BE2C (cell line): ENCODE measurements at regions not wholly inside any gene's neighbourhood (a gene's known extent, or its start where the extent isn't known, plus 50 kb on each side); places are given as distances from the start of the nearest gene placed in this dataset.
"Not testable (repeated sequence)": the region's sequence is repeated elsewhere in the genome, so short reads cannot be mapped to it uniquely, and the experiment has no call there.

Source experiments
- DNase-seq: peaks from one replicate; pipeline ENCODE4 v3.0.0-alpha.2; 2020
- H3K27me3 ChIP-seq: fragments of 250-450 bp; sonication (Bioruptor Pico); 2 replicates; pipeline ENCODE4 v1.5.1; 2020; ENCODE audit warnings: mild to moderate bottlenecking
- H3K36me3 ChIP-seq: fragments of 250-450 bp; sonication (Bioruptor Pico); 2 replicates; pipeline ENCODE4 v1.5.1; 2020; ENCODE audit warnings: mild to moderate bottlenecking
- H3K4me1 ChIP-seq: fragments of 250-450 bp; sonication (Bioruptor Pico); 2 replicates; pipeline ENCODE4 v1.5.1; 2020
- H3K4me3 ChIP-seq: 2 replicates; pipeline ENCODE4 v1.5.1; 2011; ENCODE audit warnings: low read depth, low read length
- H3K9me3 ChIP-seq: fragments of 250-450 bp; sonication (Bioruptor Pico); 2 replicates; pipeline ENCODE4 v1.5.1; 2020
- TF ChIP-seq, protein P1 (sequence below): IDR thresholded peaks from 2 replicates; pipeline ENCODE4 v1.5.1; 2012; ENCODE audit warnings: mild to moderate bottlenecking, low read depth, low read length

DNA sequence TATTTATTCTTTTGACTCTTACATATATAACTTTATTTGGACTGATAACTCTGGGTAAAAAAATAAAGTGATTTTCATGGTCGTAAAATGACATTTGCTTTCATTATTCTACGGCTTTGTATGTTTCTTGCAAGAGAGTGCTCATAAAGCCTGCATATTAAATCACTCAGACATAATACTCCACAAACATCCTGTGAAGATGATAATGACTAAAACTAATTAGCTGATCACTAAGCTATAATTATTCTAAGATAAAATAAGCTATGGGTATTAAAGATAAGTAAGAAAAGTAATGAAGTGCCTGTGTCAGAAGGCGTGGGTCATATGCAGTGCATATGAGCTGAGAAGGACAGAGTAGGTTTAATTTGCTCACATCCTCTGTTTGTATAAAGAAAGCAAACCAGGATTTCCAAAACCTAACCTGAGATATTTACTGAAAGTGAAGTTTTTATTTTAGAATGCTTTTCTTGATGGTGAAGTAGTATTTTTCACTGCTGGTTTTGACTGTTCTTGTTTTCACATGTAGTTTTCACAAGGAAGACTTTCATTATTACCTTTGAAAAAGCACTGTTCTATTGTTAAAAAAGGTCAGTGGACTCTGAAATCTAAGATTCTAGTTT lies 278.8 kb downstream of the AMY1C start:
- no peak for DNase-seq
- Histone ChIP-seq H3K4me1 (no peaks in the 10 kb centered on the region), H3K9me3 (no peaks in the 10 kb centered on the region), H3K4me3 (no peak overlapping the region), H3K36me3 (no peaks in the 10 kb centered on the region), H3K27me3 (no peaks in the 10 kb centered on the region)
- TF ChIP-seq, protein P1, sequence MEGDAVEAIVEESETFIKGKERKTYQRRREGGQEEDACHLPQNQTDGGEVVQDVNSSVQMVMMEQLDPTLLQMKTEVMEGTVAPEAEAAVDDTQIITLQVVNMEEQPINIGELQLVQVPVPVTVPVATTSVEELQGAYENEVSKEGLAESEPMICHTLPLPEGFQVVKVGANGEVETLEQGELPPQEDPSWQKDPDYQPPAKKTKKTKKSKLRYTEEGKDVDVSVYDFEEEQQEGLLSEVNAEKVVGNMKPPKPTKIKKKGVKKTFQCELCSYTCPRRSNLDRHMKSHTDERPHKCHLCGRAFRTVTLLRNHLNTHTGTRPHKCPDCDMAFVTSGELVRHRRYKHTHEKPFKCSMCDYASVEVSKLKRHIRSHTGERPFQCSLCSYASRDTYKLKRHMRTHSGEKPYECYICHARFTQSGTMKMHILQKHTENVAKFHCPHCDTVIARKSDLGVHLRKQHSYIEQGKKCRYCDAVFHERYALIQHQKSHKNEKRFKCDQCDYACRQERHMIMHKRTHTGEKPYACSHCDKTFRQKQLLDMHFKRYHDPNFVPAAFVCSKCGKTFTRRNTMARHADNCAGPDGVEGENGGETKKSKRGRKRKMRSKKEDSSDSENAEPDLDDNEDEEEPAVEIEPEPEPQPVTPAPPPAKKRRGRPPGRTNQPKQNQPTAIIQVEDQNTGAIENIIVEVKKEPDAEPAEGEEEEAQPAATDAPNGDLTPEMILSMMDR: no peak

DNA sequence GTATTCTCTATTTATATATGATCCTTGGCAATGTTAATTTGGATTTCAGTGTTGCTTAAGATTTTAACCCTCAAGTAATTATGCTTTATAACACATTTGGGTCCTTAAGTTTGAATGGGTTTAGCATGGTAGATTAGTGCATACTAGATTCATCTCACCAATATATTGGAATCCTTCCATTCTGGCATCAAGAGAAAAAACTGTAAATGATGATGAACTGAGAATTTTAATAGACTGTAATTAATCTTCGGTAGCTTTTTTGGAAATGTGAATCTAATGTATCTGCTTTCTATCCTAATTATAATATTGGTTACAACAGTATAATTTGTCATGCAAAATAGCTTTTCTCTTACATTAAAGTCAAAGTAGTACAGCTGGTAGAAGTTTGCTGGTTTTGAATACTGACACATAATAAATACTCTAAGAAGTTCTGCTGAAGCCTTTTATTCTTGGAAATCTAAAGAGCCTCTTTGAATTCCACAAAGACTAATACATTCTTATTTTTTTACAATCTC lies 279.8 kb downstream of the AMY1C start:
- Histone ChIP-seq H3K4me3 (no peak overlapping the region), H3K27me3 (no peaks in the 10 kb centered on the region), H3K36me3 (no peaks in the 10 kb centered on the region), H3K4me1 (no peaks in the 10 kb centered on the region), H3K9me3 (no peaks in the 10 kb centered on the region)
- no peak for DNase-seq
- TF ChIP-seq, protein P1: no peak

- no peak overlapping the region for H3K4me3 ChIP-seq
- TF ChIP-seq, protein P1: no peak
- DNase-seq: no peak
- H3K27me3 ChIP-seq: no peaks in the 10 kb centered on the region
- no peaks in the 10 kb centered on the region for H3K9me3 ChIP-seq
- no peaks in the 10 kb centered on the region for H3K36me3 ChIP-seq
- no peaks in the 10 kb centered on the region for H3K4me1 ChIP-seq
These were observed 307.1 kb downstream of the AMY1C start for GRCh38 chr1:104056786-104057185.

- H3K9me3 ChIP-seq, H3K4me3 ChIP-seq, H3K4me1 ChIP-seq, H3K27me3 ChIP-seq, DNase-seq, H3K36me3 ChIP-seq: not testable (repeated sequence)
These were observed 307.7 kb downstream of the AMY1C start for GRCh38 chr1:104057219-104057898.

- H3K4me3 ChIP-seq, H3K36me3 ChIP-seq, H3K4me1 ChIP-seq, DNase-seq, H3K9me3 ChIP-seq, H3K27me3 ChIP-seq: not testable (repeated sequence)
These were observed 311.9 kb downstream of the AMY1C start for GRCh38 chr1:104061637-104062036.

DNA sequence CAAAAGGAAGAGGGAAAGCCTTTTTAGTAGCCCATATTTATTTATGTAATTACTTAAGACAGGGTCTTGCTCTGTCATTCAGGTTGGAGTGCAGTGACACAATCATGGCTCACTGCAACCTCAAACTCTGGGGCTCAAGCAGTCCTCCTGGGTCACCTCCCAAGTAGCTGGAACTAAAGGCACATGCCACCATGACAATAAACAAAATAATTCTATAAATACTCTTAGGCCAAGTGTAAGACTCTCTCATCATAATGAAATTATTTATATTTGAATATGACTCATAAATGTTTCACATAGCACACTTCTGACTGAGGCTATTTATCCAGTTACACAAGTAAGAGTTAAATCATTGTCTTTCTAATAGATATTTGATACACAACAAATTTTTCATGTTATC lies 314.7 kb downstream of the AMY1C start:
- H3K27me3 ChIP-seq: no peaks in the 10 kb centered on the region
- no peaks in the 10 kb centered on the region for H3K4me1 ChIP-seq
- no peaks in the 10 kb centered on the region for H3K9me3 ChIP-seq
- TF ChIP-seq, protein P1: no peak
- H3K4me3 ChIP-seq: no peak overlapping the region
- no peak for DNase-seq
- no peaks in the 10 kb centered on the region for H3K36me3 ChIP-seq

DNA sequence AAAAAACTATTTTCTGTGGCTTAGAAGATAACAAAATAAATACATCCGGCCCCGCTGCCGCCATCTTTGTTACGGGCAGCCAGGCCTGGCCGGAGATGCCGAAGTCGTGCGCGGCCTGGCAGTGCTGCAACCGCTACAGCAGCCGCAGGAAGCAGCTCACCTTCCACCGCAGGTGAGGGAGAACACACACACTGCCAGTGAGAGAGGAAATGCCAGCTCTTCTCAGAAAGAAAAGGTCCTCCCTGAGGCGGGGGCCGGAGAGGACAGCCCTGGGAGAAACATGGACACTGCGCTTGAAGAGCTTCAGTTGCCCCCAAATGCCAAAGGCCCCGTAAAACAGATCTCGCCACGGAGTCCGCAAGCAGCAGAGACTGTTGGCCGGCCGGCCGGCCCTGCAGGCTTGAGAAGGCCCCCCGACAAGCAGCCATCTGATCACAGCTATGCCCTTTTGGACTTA lies 323.2 kb downstream of the AMY1C start:
- no peaks in the 10 kb centered on the region for H3K9me3 ChIP-seq
- DNase-seq: no peak
- H3K4me3 ChIP-seq: no peak overlapping the region

More for the DNA sequence above, 323.2 kb downstream of the AMY1C start:
- Histone ChIP-seq H3K36me3 (no peaks in the 10 kb centered on the region), H3K27me3 (no peaks in the 10 kb centered on the region), H3K4me1 (no peaks in the 10 kb centered on the region)
- TF ChIP-seq, protein P1: no peak
